Memory B cell (primary cell): ENCODE measurements at regions not wholly inside any gene's neighbourhood (a gene's known extent, or its start where the extent isn't known, plus 50 kb on each side); places are given as distances from the start of the nearest gene placed in this dataset.

ENCODE experiments used
- ATAC-seq: fragments of 150-1000 bp; cut with Tn5 transposase; 2 replicates; pipeline ENCODE4 v1.10.0; 2021; ENCODE audit warnings: low read depth, mild to moderate bottlenecking, moderate library complexity
- DNase-seq, 2 donors: peaks; one replicate each; pipeline ENCODE4 v3.0.0; 2022; ENCODE audit warnings: low spot score in 2 of 2
- H3K27ac Mint-ChIP-seq: one replicate; pipeline ENCODE4 v1.8.0; 2022; ENCODE audit warnings: mild to moderate bottlenecking, moderate library complexity, mixed read lengths
- H3K27me3 Mint-ChIP-seq: one replicate; pipeline ENCODE4 v1.8.0; 2022; ENCODE audit warnings: mixed read lengths
- H3K36me3 Mint-ChIP-seq: one replicate; pipeline ENCODE4 v1.8.0; 2022; ENCODE audit warnings: mild to moderate bottlenecking, mixed read lengths
- H3K4me1 Mint-ChIP-seq: one replicate; pipeline ENCODE4 v1.8.0; 2022; ENCODE audit warnings: mixed read lengths
- H3K4me3 Mint-ChIP-seq: one replicate; pipeline ENCODE4 v1.8.0; 2022; ENCODE audit warnings: mild to moderate bottlenecking, moderate library complexity, mixed read lengths
- H3K9me3 Mint-ChIP-seq: one replicate; pipeline ENCODE4 v1.8.0; 2022; ENCODE audit warnings: mixed read lengths

GRCh38 chr4:14241574-14241973 is 614.0 kb upstream of the BOD1L1 start:
- no peaks in the 10 kb centered on the region for H3K27me3 Mint-ChIP-seq
- H3K27ac Mint-ChIP-seq, result no peak overlapping the region
- ATAC-seq (no peak), DNase-seq (no peak)
- no peak overlapping the region for H3K4me3 Mint-ChIP-seq
- H3K9me3 Mint-ChIP-seq, result peaks cover 2% of the 10 kb centered on the region
- H3K36me3 Mint-ChIP-seq, result peaks cover 3% of the 10 kb centered on the region
- H3K4me1 Mint-ChIP-seq, result no peaks in the 10 kb centered on the region

- peaks cover 3% of the 10 kb centered on the region for H3K36me3 Mint-ChIP-seq
- H3K27ac Mint-ChIP-seq, result no peak overlapping the region
- H3K9me3 Mint-ChIP-seq, result peaks cover 6% of the 10 kb centered on the region
- no peaks in the 10 kb centered on the region for H3K27me3 Mint-ChIP-seq
- no peak for DNase-seq
- ATAC-seq, result no peak
- no peak overlapping the region for H3K4me3 Mint-ChIP-seq
- no peaks in the 10 kb centered on the region for H3K4me1 Mint-ChIP-seq
Observed at GRCh38 chr4:14247767-14248166, 620.2 kb upstream of the BOD1L1 start.

DNA sequence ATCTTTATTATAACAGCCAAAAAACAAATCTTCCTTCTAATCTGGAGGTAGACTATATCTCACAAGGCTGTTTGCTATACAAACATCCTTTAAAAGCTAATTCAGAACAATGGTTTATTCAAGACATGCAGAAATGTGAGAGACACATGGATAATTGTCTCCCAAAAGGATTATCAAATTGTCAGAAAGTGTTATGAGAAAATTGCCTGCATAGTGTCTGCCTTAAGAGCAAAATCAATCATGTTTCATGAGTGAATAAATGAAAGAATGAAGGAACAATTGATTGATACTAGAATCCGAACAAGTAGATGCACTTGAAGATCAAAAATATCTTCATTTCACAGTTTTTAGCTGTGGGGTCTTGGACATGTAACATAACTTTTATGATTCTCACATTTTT is 621.7 kb upstream of the BOD1L1 start:
- no peaks in the 10 kb centered on the region for H3K4me1 Mint-ChIP-seq
- no peak for DNase-seq
- H3K27ac Mint-ChIP-seq, result no peak overlapping the region
- no peak overlapping the region for H3K4me3 Mint-ChIP-seq
- H3K27me3 Mint-ChIP-seq, result no peaks in the 10 kb centered on the region
- H3K9me3 Mint-ChIP-seq, result peaks cover 5% of the 10 kb centered on the region
- no peaks in the 10 kb centered on the region for H3K36me3 Mint-ChIP-seq
- ATAC-seq, result no peak

DNA sequence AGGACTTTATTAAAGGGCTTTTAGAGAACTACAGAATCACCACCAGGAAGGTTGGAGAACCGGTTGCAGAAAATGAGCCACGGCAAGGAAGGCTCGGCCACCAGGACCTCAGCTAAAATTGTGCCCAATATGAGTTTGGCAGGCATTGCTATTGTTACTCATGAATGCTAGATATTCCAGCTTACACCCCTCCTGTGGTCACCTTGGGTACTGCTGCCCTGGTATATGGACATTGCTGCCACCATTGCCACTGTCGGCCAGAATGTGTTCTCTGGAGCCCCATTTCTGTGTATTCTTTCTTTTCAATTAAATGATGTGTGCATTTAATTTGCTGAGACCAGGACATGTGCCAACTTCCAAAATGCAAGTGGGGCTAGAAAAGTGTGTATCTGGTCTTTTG is 626.7 kb upstream of the BOD1L1 start:
- Mint-ChIP-seq H3K9me3 (peaks cover 5% of the 10 kb centered on the region), H3K27me3 (no peaks in the 10 kb centered on the region), H3K4me1 (no peaks in the 10 kb centered on the region), H3K4me3 (no peak overlapping the region), H3K36me3 (no peaks in the 10 kb centered on the region), H3K27ac (no peak overlapping the region)
- ATAC-seq (peak; percentile 58), DNase-seq (peak; percentile 11 to 19)

DNA sequence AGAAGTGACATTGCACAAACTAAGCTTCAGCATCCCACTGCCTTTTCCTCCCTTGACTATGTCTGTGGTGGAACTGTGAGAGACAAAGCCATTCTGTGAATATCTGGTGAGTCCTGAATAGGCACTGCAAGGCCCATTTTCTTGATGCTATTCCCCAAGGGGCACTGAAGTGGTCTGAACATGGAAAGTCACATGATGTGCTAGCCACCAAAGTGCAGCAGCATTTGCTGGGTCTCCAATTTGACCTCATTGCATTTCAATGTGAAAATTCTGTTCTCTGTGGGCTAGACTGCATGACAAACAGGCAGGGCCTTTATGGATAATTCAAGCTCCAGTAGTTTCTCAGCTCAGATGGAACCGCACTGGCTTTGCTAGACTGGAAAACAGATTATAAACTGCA is 627.4 kb upstream of the BOD1L1 start:
- Mint-ChIP-seq H3K4me1 (no peaks in the 10 kb centered on the region), H3K4me3 (no peak overlapping the region), H3K27ac (no peak overlapping the region), H3K36me3 (no peaks in the 10 kb centered on the region), H3K27me3 (no peaks in the 10 kb centered on the region), H3K9me3 (peaks cover 5% of the 10 kb centered on the region)
- ATAC-seq (no peak), DNase-seq (no peak)

GRCh38 chr4:14257903-14258302 is 630.4 kb upstream of the BOD1L1 start:
- no peak overlapping the region for H3K27ac Mint-ChIP-seq
- H3K4me1 Mint-ChIP-seq, result no peaks in the 10 kb centered on the region
- no peaks in the 10 kb centered on the region for H3K36me3 Mint-ChIP-seq
- no peaks in the 10 kb centered on the region for H3K9me3 Mint-ChIP-seq
- no peak overlapping the region for H3K4me3 Mint-ChIP-seq
- no peaks in the 10 kb centered on the region for H3K27me3 Mint-ChIP-seq
- ATAC-seq (no peak), DNase-seq (no peak)

DNA sequence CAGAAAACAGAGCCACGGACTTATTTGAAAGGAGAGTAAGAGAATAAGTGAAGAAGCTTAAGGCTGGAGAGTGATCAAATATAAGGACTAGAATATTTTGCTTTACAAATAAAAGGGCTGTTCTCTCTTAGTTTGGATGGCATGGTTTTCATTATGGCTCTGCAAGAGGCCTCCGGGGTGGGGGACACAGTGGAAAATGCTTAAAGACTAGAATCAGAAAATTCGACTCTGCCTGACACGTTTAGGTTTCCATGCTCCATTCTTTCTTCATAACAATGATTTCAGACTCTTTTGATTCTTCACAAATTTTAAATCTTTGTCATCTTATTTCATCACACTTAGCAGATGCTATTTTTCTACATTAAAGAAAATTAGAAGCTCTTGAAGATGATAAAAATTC is 632.4 kb upstream of the BOD1L1 start:
- H3K27me3 Mint-ChIP-seq, result no peaks in the 10 kb centered on the region
- H3K36me3 Mint-ChIP-seq, result no peaks in the 10 kb centered on the region
- ATAC-seq (no peak), DNase-seq (no peak)
- H3K4me3 Mint-ChIP-seq, result no peak overlapping the region
- H3K4me1 Mint-ChIP-seq, result no peaks in the 10 kb centered on the region
- no peak overlapping the region for H3K27ac Mint-ChIP-seq
- no peaks in the 10 kb centered on the region for H3K9me3 Mint-ChIP-seq

DNA sequence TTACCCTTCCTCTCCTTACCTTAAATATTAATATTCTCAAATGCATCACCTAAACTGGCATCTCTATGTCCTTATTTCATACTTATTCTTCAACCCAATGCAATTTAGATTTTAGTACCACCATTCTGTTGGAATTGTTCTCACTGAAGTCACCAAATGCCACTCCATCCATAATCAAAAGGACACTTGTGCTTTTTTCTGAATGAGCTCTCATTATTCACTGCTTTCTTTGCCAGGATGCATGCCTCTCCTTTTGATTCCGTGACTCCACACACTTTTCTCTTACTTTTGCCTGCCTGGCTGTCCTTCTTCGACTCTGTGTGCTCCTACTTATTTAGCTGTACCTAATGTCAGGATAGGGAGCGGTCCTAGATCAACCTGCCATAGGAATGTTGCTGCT is 633.1 kb upstream of the BOD1L1 start:
- Mint-ChIP-seq H3K4me3 (no peak overlapping the region), H3K27ac (no peak overlapping the region), H3K27me3 (no peaks in the 10 kb centered on the region), H3K9me3 (no peaks in the 10 kb centered on the region), H3K36me3 (no peaks in the 10 kb centered on the region), H3K4me1 (no peaks in the 10 kb centered on the region)
- ATAC-seq (no peak), DNase-seq (no peak)

- ATAC-seq (no peak), DNase-seq (no peak)
- H3K27me3 Mint-ChIP-seq, result no peaks in the 10 kb centered on the region
- H3K9me3 Mint-ChIP-seq, result no peaks in the 10 kb centered on the region
- H3K4me1 Mint-ChIP-seq, result no peaks in the 10 kb centered on the region
- no peaks in the 10 kb centered on the region for H3K36me3 Mint-ChIP-seq
- H3K27ac Mint-ChIP-seq, result no peak overlapping the region
- H3K4me3 Mint-ChIP-seq, result no peak overlapping the region
Observed at GRCh38 chr4:14262221-14262620, 634.7 kb upstream of the BOD1L1 start.

GRCh38 chr4:14264437-14264836 is 636.9 kb upstream of the BOD1L1 start:
- no peaks in the 10 kb centered on the region for H3K36me3 Mint-ChIP-seq
- H3K27me3 Mint-ChIP-seq, result no peaks in the 10 kb centered on the region
- DNase-seq (no peak), ATAC-seq (no peak)
- H3K4me3 Mint-ChIP-seq, result no peak overlapping the region
- H3K27ac Mint-ChIP-seq, result no peak overlapping the region
- peaks cover 2% of the 10 kb centered on the region for H3K4me1 Mint-ChIP-seq
- no peaks in the 10 kb centered on the region for H3K9me3 Mint-ChIP-seq

DNA sequence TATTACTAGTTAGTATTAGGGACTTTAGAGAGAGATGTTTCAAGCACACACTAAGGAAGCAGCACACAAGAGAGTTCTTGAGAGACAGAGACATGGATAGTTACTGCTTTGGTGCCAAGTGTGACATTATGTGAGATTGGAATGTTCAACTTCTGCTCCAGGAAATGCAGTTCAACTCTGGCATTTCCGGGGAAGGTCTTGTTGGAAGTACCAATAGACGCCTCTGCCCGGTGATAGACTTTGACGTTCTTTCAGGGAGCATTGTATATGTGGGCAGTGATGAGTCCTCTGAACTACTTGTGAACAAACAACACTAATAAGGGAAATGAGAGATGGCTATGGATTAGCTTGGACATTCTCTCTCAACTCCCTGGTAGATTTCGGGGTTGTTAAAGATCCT is 638.1 kb upstream of the BOD1L1 start:
- ATAC-seq (no peak), DNase-seq (no peak)
- no peaks in the 10 kb centered on the region for H3K36me3 Mint-ChIP-seq
- H3K4me1 Mint-ChIP-seq, result peaks cover 9% of the 10 kb centered on the region
- no peaks in the 10 kb centered on the region for H3K27me3 Mint-ChIP-seq
- H3K4me3 Mint-ChIP-seq, result no peak overlapping the region
- no peak overlapping the region for H3K27ac Mint-ChIP-seq
- no peaks in the 10 kb centered on the region for H3K9me3 Mint-ChIP-seq

GRCh38 chr4:14267373-14268060 is 640.0 kb upstream of the BOD1L1 start:
- Mint-ChIP-seq H3K4me3 (no peak overlapping the region), H3K27ac (no peak overlapping the region), H3K9me3 (no peaks in the 10 kb centered on the region), H3K27me3 (no peaks in the 10 kb centered on the region), H3K4me1 (peaks cover 24% of the 10 kb centered on the region), H3K36me3 (no peaks in the 10 kb centered on the region)
- DNase-seq (no peak), ATAC-seq (no peak)

GRCh38 chr4:14269824-14270223 is 642.3 kb upstream of the BOD1L1 start:
- Mint-ChIP-seq H3K36me3 (no peaks in the 10 kb centered on the region), H3K4me1 (peaks cover 36% of the 10 kb centered on the region), H3K4me3 (peak overlapping the region; percentile 44), H3K9me3 (no peaks in the 10 kb centered on the region), H3K27ac (peak overlapping the region; percentile 23), H3K27me3 (no peaks in the 10 kb centered on the region)
- DNase-seq (peak in 1 of 2 donors; percentile 10), ATAC-seq (peak; percentile 89)

DNA sequence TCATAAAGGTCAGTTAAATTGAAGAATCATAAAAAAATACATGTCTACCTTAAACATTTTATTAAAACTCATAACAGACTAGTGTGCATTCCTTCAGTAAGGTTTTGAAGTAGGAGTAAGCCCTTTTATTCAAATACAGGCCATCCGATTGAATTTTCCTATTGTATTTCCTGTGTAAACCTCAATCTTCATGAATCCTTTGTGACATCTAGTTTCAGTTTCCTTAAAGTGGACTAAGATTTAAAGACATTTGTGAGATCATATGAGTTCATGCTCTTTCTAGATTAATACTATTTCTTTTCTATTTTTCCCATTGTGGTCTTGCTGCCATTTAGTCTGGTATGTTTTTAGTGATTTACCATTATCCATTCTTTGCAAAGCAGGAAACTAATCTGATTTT is 644.7 kb upstream of the BOD1L1 start:
- ATAC-seq (no peak), DNase-seq (no peak)
- Mint-ChIP-seq H3K27me3 (no peaks in the 10 kb centered on the region), H3K36me3 (peaks cover 2% of the 10 kb centered on the region), H3K27ac (no peak overlapping the region), H3K4me3 (no peak overlapping the region), H3K4me1 (peaks cover 38% of the 10 kb centered on the region), H3K9me3 (peaks cover 7% of the 10 kb centered on the region)

DNA sequence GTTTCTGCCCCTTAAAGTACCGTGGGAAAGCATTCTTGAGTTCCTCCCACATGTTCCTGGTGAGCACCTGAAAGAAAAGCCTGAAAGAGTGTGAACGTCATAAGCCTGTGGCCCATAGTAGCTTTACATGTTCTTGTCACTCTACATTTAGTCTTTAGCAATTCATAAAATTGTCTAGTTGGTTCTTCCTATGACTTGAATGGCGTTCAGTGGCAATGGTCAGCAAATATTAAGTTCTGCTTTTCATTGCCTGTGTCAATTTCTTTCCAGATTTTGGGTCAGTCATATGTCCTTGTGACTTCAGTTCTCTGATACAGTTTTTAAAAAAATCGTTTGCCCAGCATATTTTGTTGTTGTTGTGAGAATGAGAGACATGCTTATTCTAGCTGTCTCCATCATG is 650.0 kb upstream of the BOD1L1 start:
- ATAC-seq, result no peak
- H3K27ac Mint-ChIP-seq, result no peak overlapping the region
- H3K27me3 Mint-ChIP-seq, result no peaks in the 10 kb centered on the region
- no peak for DNase-seq
- H3K9me3 Mint-ChIP-seq, result peaks cover 7% of the 10 kb centered on the region
- H3K4me1 Mint-ChIP-seq, result peaks cover 15% of the 10 kb centered on the region
- no peak overlapping the region for H3K4me3 Mint-ChIP-seq
- H3K36me3 Mint-ChIP-seq, result peaks cover 2% of the 10 kb centered on the region
